Panc1 (cell line): ENCODE measurements at regions not wholly inside any gene's neighbourhood (a gene's known extent, or its start where the extent isn't known, plus 50 kb on each side); places are given as distances from the start of the nearest gene placed in this dataset.

Source experiments
- POLR2AphosphoS5 ChIP-seq: IDR thresholded peaks from 2 replicates; pipeline ENCODE4 v1.6.1; 2012; ENCODE audit warnings: mild to moderate bottlenecking, low read depth, low read length, moderate library complexity
- TF ChIP-seq, protein P1 (sequence below): fragments of 450-650 bp; IDR thresholded peaks from 2 replicates; pipeline ENCODE4 v1.5.1; 2017; ENCODE audit warnings: mild to moderate bottlenecking

DNA sequence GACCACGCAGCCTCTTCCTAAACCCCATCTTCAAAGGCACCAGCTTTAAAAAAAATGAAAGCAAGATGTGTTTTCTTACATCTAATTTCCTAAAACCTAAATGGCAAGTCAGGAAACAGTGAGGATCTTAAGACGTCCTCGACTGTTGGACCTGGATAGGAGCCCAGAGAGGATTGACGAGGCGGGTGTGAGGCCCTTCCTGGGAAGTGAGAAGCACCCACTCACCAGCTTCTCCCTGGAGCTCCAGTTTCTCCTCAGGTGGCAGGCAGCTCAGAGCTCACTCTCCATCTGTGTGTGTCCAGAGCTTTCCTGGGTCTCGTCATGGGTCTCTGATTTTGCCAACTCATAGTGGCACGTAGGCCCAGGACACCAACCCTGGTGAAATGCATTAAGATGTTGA, 614.0 kb upstream of the AUTS2 start:
- TF ChIP-seq, protein P1, sequence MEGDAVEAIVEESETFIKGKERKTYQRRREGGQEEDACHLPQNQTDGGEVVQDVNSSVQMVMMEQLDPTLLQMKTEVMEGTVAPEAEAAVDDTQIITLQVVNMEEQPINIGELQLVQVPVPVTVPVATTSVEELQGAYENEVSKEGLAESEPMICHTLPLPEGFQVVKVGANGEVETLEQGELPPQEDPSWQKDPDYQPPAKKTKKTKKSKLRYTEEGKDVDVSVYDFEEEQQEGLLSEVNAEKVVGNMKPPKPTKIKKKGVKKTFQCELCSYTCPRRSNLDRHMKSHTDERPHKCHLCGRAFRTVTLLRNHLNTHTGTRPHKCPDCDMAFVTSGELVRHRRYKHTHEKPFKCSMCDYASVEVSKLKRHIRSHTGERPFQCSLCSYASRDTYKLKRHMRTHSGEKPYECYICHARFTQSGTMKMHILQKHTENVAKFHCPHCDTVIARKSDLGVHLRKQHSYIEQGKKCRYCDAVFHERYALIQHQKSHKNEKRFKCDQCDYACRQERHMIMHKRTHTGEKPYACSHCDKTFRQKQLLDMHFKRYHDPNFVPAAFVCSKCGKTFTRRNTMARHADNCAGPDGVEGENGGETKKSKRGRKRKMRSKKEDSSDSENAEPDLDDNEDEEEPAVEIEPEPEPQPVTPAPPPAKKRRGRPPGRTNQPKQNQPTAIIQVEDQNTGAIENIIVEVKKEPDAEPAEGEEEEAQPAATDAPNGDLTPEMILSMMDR, result no peak
- TF ChIP-seq POLR2AphosphoS5, result no peak
